HepG2 (cell line): ENCODE measurements at regions not wholly inside any gene's neighbourhood (a gene's known extent, or its start where the extent isn't known, plus 50 kb on each side); places are given as distances from the start of the nearest gene placed in this dataset.

Experiments used
- ATAC-seq: fragments of 200-7000 bp; cut with Tn5 transposase; 3 replicates; pipeline ENCODE4 v1.9.1; 2020; ENCODE audit warnings: mild to moderate bottlenecking, moderate library complexity
- BruUV-seq: library from RNA; stranded (reverse); fragments of 400-500 nt; replicated peaks from 2 replicates; lab custom pipeline; 2021; lab: Mats Ljungman, UMichigan
- CTCF ChIA-PET: fragments of 300-600 bp; formaldehyde crosslinking; extraction: SDS; loops from one replicate; lab custom pipeline; 2021; ENCODE audit warnings: low total read pairs, inconsistent platforms, low intra/inter-chr PET ratio; lab: Yijun Ruan, JAX
- POLR2A ChIA-PET: fragments of 350-600 bp; sonication (Branson Sonifier 250); formaldehyde crosslinking; loops from one replicate; lab custom pipeline; 2020; ENCODE audit warnings: antibody characterized with exemption, inconsistent platforms; lab: Yijun Ruan, JAX
- DNase-seq: peaks from one replicate; pipeline ENCODE4 v3.0.0-alpha.2; 2015; ENCODE audit warnings: low spot score
- FAIRE-seq: peaks from 3 replicates; lab custom pipeline; 2011; peaks lifted over from hg19 to GRCh38; lab: Jason Lieb, UNC
- H2AFZ ChIP-seq: one replicate; pipeline ENCODE4 v1.6.1; 2011; ENCODE audit warnings: low read length, inconsistent platforms
- H3K27ac ChIP-seq: fragments of 300-600 bp; 3 replicates; pipeline ENCODE4 v1.8.0; 2011; ENCODE audit warnings: mixed run types, mild to moderate bottlenecking, mixed read lengths, low read length, inconsistent platforms; ENCODE audit not compliant: insufficient read depth; ENCODE audit errors: extremely low read length
- H3K27me3 ChIP-seq, 2 experiments: fragments of 200-600 bp in 1 of 2; 2 replicates in 1 of 2; 3 replicates in 1 of 2; pipeline versions ENCODE4 v1.6.0 to v1.8.0; 2011; ENCODE audit warnings: low read length in 2 of 2, mild to moderate bottlenecking in 2 of 2, moderate library complexity in 2 of 2, inconsistent platforms in 1 of 2; ENCODE audit not compliant: insufficient read depth in 2 of 2, control insufficient read depth in 1 of 2
- H3K36me3 ChIP-seq, 2 experiments: fragments of 200-600 bp in 1 of 2; replicated peaks in 1 of 2; 2 replicates in 1 of 2; 3 replicates in 1 of 2; pipeline versions ENCODE4 v1.5.1 to v1.8.0; 2011; ENCODE audit warnings: low read length in 2 of 2, inconsistent platforms in 1 of 2; ENCODE audit not compliant: insufficient read depth in 2 of 2, control insufficient read depth in 1 of 2
- H3K4me1 ChIP-seq: 2 replicates; pipeline ENCODE4 v1.5.1; 2012; ENCODE audit warnings: low read length, inconsistent platforms; ENCODE audit not compliant: insufficient read depth
- H3K4me2 ChIP-seq: 2 replicates; pipeline ENCODE4 v1.6.0; 2011; ENCODE audit warnings: low read depth, low read length, inconsistent platforms
- H3K4me3 ChIP-seq, 3 experiments: fragments of 200-600 bp in 1 of 3; sonication (generic), shearing (Covaris generic) in 1 of 3; replicated peaks in 1 of 3; 2 replicates each; pipeline ENCODE4 v1.5.1; 2011 to 2016; ENCODE audit warnings: low read length in 3 of 3, inconsistent platforms in 2 of 3, low read depth in 2 of 3, mild to moderate bottlenecking in 2 of 3, control low read depth in 1 of 3, mixed read lengths in 1 of 3; ENCODE audit not compliant: insufficient read depth in 1 of 3
- H3K79me2 ChIP-seq: one replicate; pipeline ENCODE4 v1.6.1; 2011; ENCODE audit warnings: low read length, inconsistent platforms; ENCODE audit not compliant: insufficient read depth
- H3K9ac ChIP-seq: 2 replicates; pipeline ENCODE4 v1.6.0; 2011; ENCODE audit warnings: mild to moderate bottlenecking, low read depth, low read length, inconsistent platforms; ENCODE audit not compliant: insufficient read depth
- H3K9me3 ChIP-seq: 2 replicates; pipeline ENCODE4 v1.5.1; 2012; ENCODE audit warnings: mild to moderate bottlenecking, low read length
- H4K20me1 ChIP-seq: 2 replicates; pipeline ENCODE4 v1.6.0; 2011; ENCODE audit warnings: inconsistent platforms, mild to moderate bottlenecking, low read length, moderate library complexity; ENCODE audit not compliant: insufficient read depth
- CEBPB ChIP-seq: IDR thresholded peaks from 2 replicates; pipeline ENCODE4 v1.6.1; 2011; ENCODE audit warnings: low read depth, low read length, improper control_type of control experiment, borderline replicate concordance
- ZNF264 ChIP-seq: sonication (generic); formaldehyde crosslinking; IDR thresholded peaks from 2 replicates; pipeline ENCODE4 v1.4.0; 2020; ENCODE audit warnings: missing genetic modification reagents
- ZSCAN29 ChIP-seq: sonication (generic); formaldehyde crosslinking; conservative IDR thresholded peaks from 2 replicates; pipeline ENCODE4 v1.4.0; 2020; ENCODE audit warnings: mild to moderate bottlenecking, missing genetic modification reagents
- WGBS: methylation state at CpG from one replicate; pipeline ENCODE4 v1.1.6; 2017; ENCODE audit warnings: low lambda C conversion rate; 5-methylcytosine and 5-hydroxymethylcytosine counted together
- in situ Hi-C: cut with HindIII; loops from 2 replicates; pipeline ENCODE4 v1.10.0; 2017; ENCODE audit warnings: low pct_unique_long_range_greater_than_20kb; ENCODE audit not compliant: extremely low pct_ligation_motif_present
- intact Hi-C: fragments of 100-400 bp; cut with micrococcal nuclease; formaldehyde crosslinking; loops from one replicate; pipeline ENCODE4 v1.10.0; 2022; ENCODE audit not compliant: unreplicated experiment
- TF ChIP-seq, protein P1 (sequence below): sonication (generic); formaldehyde crosslinking; IDR thresholded peaks from 2 replicates; pipeline ENCODE4 v1.8.0; 2022; ENCODE audit warnings: missing genetic modification reagents, mild to moderate bottlenecking, inconsistent platforms, borderline replicate concordance

DNA sequence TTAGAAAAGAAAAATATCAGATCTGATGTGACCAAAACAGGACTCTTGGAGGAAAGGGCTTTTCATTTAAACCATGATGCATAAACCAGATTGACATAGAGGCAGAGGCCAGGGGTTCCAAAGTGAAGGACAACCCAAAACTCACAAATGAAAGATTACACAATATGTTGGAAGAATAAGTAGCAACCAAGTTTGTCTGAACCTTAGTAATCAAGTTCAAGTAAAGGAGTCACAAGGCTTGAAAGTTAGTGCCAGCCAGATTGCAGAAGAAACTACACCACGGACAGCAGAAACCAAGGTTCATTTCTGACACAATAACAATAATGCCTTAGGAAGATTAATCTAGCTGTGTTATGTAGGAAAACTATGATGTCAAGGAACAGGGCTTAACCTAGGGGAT, 124.6 kb downstream of the ZC3H11B start:
- no TSS peak for BruUV-seq
- Histone ChIP-seq H3K36me3 (no peaks in the 10 kb centered on the region), H3K9me3 (no peaks in the 10 kb centered on the region), H3K79me2 (no peaks in the 10 kb centered on the region), H3K4me3 (no peak overlapping the region), H3K9ac (no peak overlapping the region), H2AFZ (no peak overlapping the region), H3K4me2 (no peak overlapping the region), H4K20me1 (no peaks in the 10 kb centered on the region), H3K4me1 (no peaks in the 10 kb centered on the region), H3K27ac (no peak overlapping the region), H3K27me3 (no peaks in the 10 kb centered on the region)
- ATAC-seq (no peak), FAIRE-seq (no peak), DNase-seq (no peak)
- intact Hi-C loops (no loop called here), in situ Hi-C loops (no loop called here)
- 0 out of 2 replicates have a peak, but pooled peaks have one; percentile 14 for TF ChIP-seq CEBPB
- TF ChIP-seq ZSCAN29 = no peak
- TF ChIP-seq ZNF264 (CRISPR knock-in tag) = no peak
- POLR2A ChIA-PET = no interaction called here
- CTCF ChIA-PET = no interaction called here
- 3% methylated on average over 1 of the region's 1 CpG for WGBS

DNA sequence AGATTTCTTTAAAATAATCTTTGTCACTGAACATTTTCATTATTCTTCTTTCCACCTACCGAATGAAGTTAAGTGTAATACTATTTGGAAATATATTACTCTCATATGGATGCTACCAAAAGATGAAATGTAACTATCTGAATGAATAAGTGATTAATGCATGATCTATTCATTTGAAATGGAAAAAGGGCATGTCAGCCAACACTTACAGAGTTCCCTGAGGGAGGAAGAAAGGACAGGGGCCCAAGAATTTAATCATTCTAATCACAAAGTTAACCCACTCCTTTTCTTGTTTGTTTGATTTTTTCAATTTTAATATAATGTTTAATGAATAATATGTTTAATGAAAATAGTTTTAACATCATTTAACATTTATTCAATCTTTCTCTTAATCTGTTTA, 129.4 kb downstream of the ZC3H11B start:
- CTCF ChIA-PET = no interaction called here
- no TSS peak for BruUV-seq
- intact Hi-C loops = no loop called here
- Histone ChIP-seq H3K4me1 (no peaks in the 10 kb centered on the region), H3K4me2 (no peak overlapping the region), H3K4me3 (no peak overlapping the region), H4K20me1 (no peaks in the 10 kb centered on the region), H2AFZ (no peak overlapping the region), H3K27me3 (no peaks in the 10 kb centered on the region), H3K9ac (no peak overlapping the region), H3K9me3 (no peaks in the 10 kb centered on the region), H3K79me2 (no peaks in the 10 kb centered on the region), H3K36me3 (no peaks in the 10 kb centered on the region), H3K27ac (no peak overlapping the region)
- ATAC-seq (no peak), FAIRE-seq (no peak), DNase-seq (no peak)
- 0% methylated on average over 1 of the region's 1 CpG for WGBS
- in situ Hi-C loops = no loop called here
- TF ChIP-seq, protein P1, sequence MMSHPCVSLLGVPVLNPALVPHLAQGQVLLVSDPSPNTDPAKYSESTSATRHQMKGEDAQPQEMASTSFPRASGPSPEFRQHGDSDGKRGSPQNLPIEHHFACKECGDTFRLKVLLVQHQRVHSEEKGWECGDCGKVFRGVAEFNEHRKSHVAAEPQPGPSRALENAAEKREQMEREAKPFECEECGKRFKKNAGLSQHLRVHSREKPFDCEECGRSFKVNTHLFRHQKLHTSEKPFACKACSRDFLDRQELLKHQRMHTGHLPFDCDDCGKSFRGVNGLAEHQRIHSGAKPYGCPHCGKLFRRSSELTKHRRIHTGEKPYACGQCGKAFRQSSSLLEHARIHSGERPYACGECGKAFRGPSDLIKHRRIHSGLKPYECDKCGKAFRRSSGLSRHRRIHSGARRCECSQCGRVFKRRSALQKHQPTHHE (CRISPR knock-in tag) = no peak
- POLR2A ChIA-PET = no interaction called here
